BJ (cell line): ENCODE measurements at regions not wholly inside any gene's neighbourhood (a gene's known extent, or its start where the extent isn't known, plus 50 kb on each side); places are given as distances from the start of the nearest gene placed in this dataset.

ENCODE experiments used
- CTCF ChIA-PET: fragments of 350-600 bp; formaldehyde crosslinking; extraction: SDS; loops from one replicate; lab custom pipeline; 2021; ENCODE audit warnings: antibody characterized with exemption, inconsistent platforms; lab: Yijun Ruan, JAX
- POLR2A ChIA-PET: fragments of 300-600 bp; sonication (Branson Sonifier 250); formaldehyde crosslinking; extraction: SDS; loops from one replicate; lab custom pipeline; 2021; ENCODE audit warnings: antibody characterized with exemption; lab: Charles Lee
- DNase-seq: peaks from one replicate; pipeline ENCODE4 v3.0.0-alpha.2; 2011; ENCODE audit warnings: low read depth
- H3K27me3 ChIP-seq: 2 replicates; pipeline ENCODE4 v1.6.0; 2011; ENCODE audit warnings: low read length; ENCODE audit not compliant: control insufficient read depth, insufficient read depth
- H3K36me3 ChIP-seq: 2 replicates; pipeline ENCODE4 v1.5.1; 2011; ENCODE audit warnings: low read length; ENCODE audit not compliant: control insufficient read depth, insufficient read depth
- H3K4me3 ChIP-seq: 2 replicates; pipeline ENCODE4 v1.5.1; 2011; ENCODE audit warnings: low read depth, mild to moderate bottlenecking, control low read depth, low read length
- CTCF ChIP-seq: IDR thresholded peaks from 2 replicates; pipeline ENCODE4 v1.5.1; 2011; ENCODE audit warnings: low read depth, mild to moderate bottlenecking, control low read depth, inconsistent platforms, low read length, moderate library complexity; ENCODE audit not compliant: insufficient read depth

- ChIA-PET POLR2A (no interaction called here), CTCF (interaction anchor here (1.3 kb wide), 1 partner anchor 20 kb away, joined by 3 read pairs; no protein-coding TSS in a partner anchor)
- no peak for DNase-seq
- Histone ChIP-seq H3K36me3 (no peaks in the 10 kb centered on the region), H3K4me3 (no peak overlapping the region), H3K27me3 (no peaks in the 10 kb centered on the region)
- TF ChIP-seq CTCF, result no peak
Observed at GRCh38 chr6:9437836-9438235, 977.0 kb downstream of the TFAP2A start.

GRCh38 chr6:9435281-9435680, 979.6 kb downstream of the TFAP2A start:
- no peak overlapping the region for H3K4me3 ChIP-seq
- H3K36me3 ChIP-seq, result no peaks in the 10 kb centered on the region
- CTCF ChIA-PET, result interaction anchor here (0.6 kb wide), 1 partner anchor 129 kb away, joined by 5 read pairs; no protein-coding TSS in a partner anchor
- no peaks in the 10 kb centered on the region for H3K27me3 ChIP-seq
- POLR2A ChIA-PET, result interaction anchor here (0.6 kb wide), 1 partner anchor 993 kb away, joined by 3 read pairs; no protein-coding TSS in a partner anchor
- no peak for TF ChIP-seq CTCF
- DNase-seq, result no peak

- POLR2A ChIA-PET, result no interaction called here
- Histone ChIP-seq H3K36me3 (no peaks in the 10 kb centered on the region), H3K4me3 (no peak overlapping the region), H3K27me3 (no peaks in the 10 kb centered on the region)
- DNase-seq, result no peak
- CTCF ChIA-PET, result no interaction called here
- no peak for TF ChIP-seq CTCF
Observed at GRCh38 chr6:9431945-9432344, 982.9 kb downstream of the TFAP2A start.

- Histone ChIP-seq H3K27me3 (no peaks in the 10 kb centered on the region), H3K36me3 (no peaks in the 10 kb centered on the region), H3K4me3 (no peak overlapping the region)
- DNase-seq, result no peak
- CTCF ChIA-PET, result interaction anchor here (0.7 to 1.4 kb wide), 2 partner anchors 13 to 16 kb away, joined by 3 to 6 read pairs; no protein-coding TSS in a partner anchor
- POLR2A ChIA-PET, result no interaction called here
- no peak for TF ChIP-seq CTCF
Observed at GRCh38 chr6:9428421-9429172, 986.3 kb downstream of the TFAP2A start.

GRCh38 chr6:9422138-9422537, 986.8 kb upstream of the SLC35B3 start:
- Histone ChIP-seq H3K36me3 (no peaks in the 10 kb centered on the region), H3K4me3 (no peak overlapping the region), H3K27me3 (no peaks in the 10 kb centered on the region)
- no peak for DNase-seq
- ChIA-PET CTCF (interaction anchor here (1.6 kb wide), 1 partner anchor 9 kb away, joined by 4 read pairs; no protein-coding TSS in a partner anchor), POLR2A (no interaction called here)
- TF ChIP-seq CTCF, result no peak
